Activated naive CD8-positive, alpha-beta T cell treated with anti-CD3 and anti-CD28 coated beads, Interleukin-2, amount 10 ng/mL, durations not matched to agents 7 days and 5 days (primary cell): ENCODE measurements at regions not wholly inside any gene's neighbourhood (a gene's known extent, or its start where the extent isn't known, plus 50 kb on each side); places are given as distances from the start of the nearest gene placed in this dataset.

Experiments
- ATAC-seq: fragments of 150-1000 bp; cut with Tn5 transposase; one replicate; pipeline ENCODE4 v1.10.0; 2021; ENCODE audit warnings: low read depth, moderate library complexity
- POLR2A ChIA-PET: fragments of 350-600 bp; sonication (Branson Sonifier 250); formaldehyde crosslinking; loops from one replicate; lab custom pipeline; 2021; ENCODE audit warnings: antibody characterized with exemption; lab: Charles Lee
- DNase-seq: peaks from one replicate; pipeline ENCODE4 v3.0.0; 2021
- H3K27ac Mint-ChIP-seq: one replicate; pipeline ENCODE4 v1.8.0; 2022; ENCODE audit warnings: mild to moderate bottlenecking, mixed read lengths
- H3K27me3 Mint-ChIP-seq: one replicate; pipeline ENCODE4 v1.8.0; 2022; ENCODE audit warnings: mild to moderate bottlenecking, moderate library complexity, mixed read lengths
- H3K36me3 Mint-ChIP-seq: one replicate; pipeline ENCODE4 v1.8.0; 2021; ENCODE audit warnings: mild to moderate bottlenecking, mixed read lengths
- H3K4me1 Mint-ChIP-seq: one replicate; pipeline ENCODE4 v1.8.0; 2021; ENCODE audit warnings: mixed read lengths
- H3K4me3 Mint-ChIP-seq: one replicate; pipeline ENCODE4 v1.8.0; 2022; ENCODE audit warnings: mild to moderate bottlenecking, moderate library complexity, mixed read lengths
- H3K9me3 Mint-ChIP-seq: one replicate; pipeline ENCODE4 v1.8.0; 2021; ENCODE audit warnings: mixed read lengths

- Mint-ChIP-seq H3K36me3 (no peaks in the 10 kb centered on the region), H3K4me1 (no peaks in the 10 kb centered on the region), H3K27me3 (peaks cover 7% of the 10 kb centered on the region), H3K4me3 (no peak overlapping the region), H3K9me3 (no peaks in the 10 kb centered on the region), H3K27ac (no peak overlapping the region)
- no peak for DNase-seq
- no peak for ATAC-seq
- POLR2A ChIA-PET = no interaction called here
These were observed 820.7 kb downstream of the GRID1 start for GRCh38 chr10:85545874-85546273.

GRCh38 chr10:85547460-85548023 lies 819.1 kb downstream of the GRID1 start:
- no peak for DNase-seq

GRCh38 chr10:85548034-85548433 lies 818.6 kb downstream of the GRID1 start:
- no peaks in the 10 kb centered on the region for H3K36me3 Mint-ChIP-seq
- H3K4me1 Mint-ChIP-seq = no peaks in the 10 kb centered on the region
- DNase-seq (no peak), ATAC-seq (no peak)
- POLR2A ChIA-PET = no interaction called here
- no peak overlapping the region for H3K4me3 Mint-ChIP-seq
- H3K27me3 Mint-ChIP-seq = peaks cover 9% of the 10 kb centered on the region
- no peak overlapping the region for H3K27ac Mint-ChIP-seq
- H3K9me3 Mint-ChIP-seq = no peaks in the 10 kb centered on the region

More at GRCh38 chr10:85547460-85548023, 819.1 kb downstream of the GRID1 start:
- Mint-ChIP-seq H3K27ac (no peak overlapping the region), H3K27me3 (peaks cover 7% of the 10 kb centered on the region), H3K4me1 (no peaks in the 10 kb centered on the region), H3K36me3 (no peaks in the 10 kb centered on the region), H3K9me3 (no peaks in the 10 kb centered on the region), H3K4me3 (no peak overlapping the region)
- POLR2A ChIA-PET = no interaction called here
- ATAC-seq = no peak
